HUES48 (cell line): ENCODE measurements at regions not wholly inside any gene's neighbourhood (a gene's known extent, or its start where the extent isn't known, plus 50 kb on each side); places are given as distances from the start of the nearest gene placed in this dataset.

ENCODE experiments used
- H3K27ac ChIP-seq: one replicate; pipeline ENCODE4 v1.7.0; 2013; ENCODE audit warnings: low read depth, low read length, inconsistent platforms
- H3K27me3 ChIP-seq: 2 replicates; pipeline ENCODE4 v1.6.1; 2013; ENCODE audit warnings: mild to moderate bottlenecking, low read length; ENCODE audit not compliant: control insufficient read depth, insufficient read depth
- H3K36me3 ChIP-seq: 2 replicates; pipeline ENCODE4 v1.6.1; 2013; ENCODE audit warnings: low read length; ENCODE audit not compliant: control insufficient read depth, insufficient read depth
- H3K4me1 ChIP-seq: 2 replicates; pipeline ENCODE4 v1.6.1; 2013; ENCODE audit warnings: mild to moderate bottlenecking, low read length; ENCODE audit not compliant: control insufficient read depth, insufficient read depth
- H3K4me3 ChIP-seq: 2 replicates; pipeline ENCODE4 v1.5.1; 2013; ENCODE audit warnings: mild to moderate bottlenecking, low read depth, low read length
- H3K9ac ChIP-seq: 2 replicates; pipeline ENCODE4 v1.6.1; 2013; ENCODE audit warnings: mild to moderate bottlenecking, low read depth, low read length, moderate library complexity
- H3K9me3 ChIP-seq: 2 replicates; pipeline ENCODE4 v1.6.1; 2013; ENCODE audit warnings: low read length; ENCODE audit not compliant: control insufficient read depth, insufficient read depth

DNA sequence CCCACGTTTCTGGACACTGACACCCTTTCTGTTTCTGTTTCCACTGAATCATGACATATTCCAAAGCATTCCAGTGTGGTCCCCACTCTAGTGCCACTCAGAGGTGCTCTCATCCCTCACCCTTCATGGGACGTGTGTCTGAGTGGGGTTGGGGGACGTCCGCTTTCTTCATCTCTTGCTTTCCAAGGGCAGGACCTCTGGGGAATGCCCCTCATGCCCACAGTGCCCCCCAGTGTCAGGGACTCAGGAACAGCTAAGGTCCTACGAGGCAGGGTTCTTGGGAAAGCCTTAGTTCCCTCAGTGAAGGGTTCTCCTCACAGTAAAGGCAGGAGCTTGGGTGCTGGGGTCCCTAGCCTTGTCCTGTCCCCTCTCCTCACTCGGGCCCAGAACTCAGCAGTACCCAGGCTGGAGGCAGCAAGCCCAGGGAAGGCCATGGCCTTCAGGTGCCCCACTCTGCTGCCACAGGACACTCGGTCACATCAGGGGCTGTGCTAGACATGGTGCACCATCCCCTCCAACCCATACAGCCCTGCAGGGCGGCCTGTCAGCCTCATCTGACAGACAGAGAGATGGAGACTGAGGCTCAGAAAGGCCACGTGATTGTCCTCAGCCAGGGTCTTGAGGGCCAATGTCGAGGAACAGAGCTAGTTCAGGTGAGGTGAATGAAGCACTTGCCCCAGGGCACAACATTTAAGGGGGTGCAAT lies 261.0 kb downstream of the TLE3 start:
- H3K9me3 ChIP-seq = no peaks in the 10 kb centered on the region
- no peaks in the 10 kb centered on the region for H3K36me3 ChIP-seq
- no peak overlapping the region for H3K4me3 ChIP-seq
- no peak overlapping the region for H3K9ac ChIP-seq
- no peak overlapping the region for H3K27ac ChIP-seq
- no peaks in the 10 kb centered on the region for H3K27me3 ChIP-seq
- H3K4me1 ChIP-seq = 0 out of 2 replicates have a peak, but pooled peaks cover 3% of the 10 kb centered on the region

DNA sequence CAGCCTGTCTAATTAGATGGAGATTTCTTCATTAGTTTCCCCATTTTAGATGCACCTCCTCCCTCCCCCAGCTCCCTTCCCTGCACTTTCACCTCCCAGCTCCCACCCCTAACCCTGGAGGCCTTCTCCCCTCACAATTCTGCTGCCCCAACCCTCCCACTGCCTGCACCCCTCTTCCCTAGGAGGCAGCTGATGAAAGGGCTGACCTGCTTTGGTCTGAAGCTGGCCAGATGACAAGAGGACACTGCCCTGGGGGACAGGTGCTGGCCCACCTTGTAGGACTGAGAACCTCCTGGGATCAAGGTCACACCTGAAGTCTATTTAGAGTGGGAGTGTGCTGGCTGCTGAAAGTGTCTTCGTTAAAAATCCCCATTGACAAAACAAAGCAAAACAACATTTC lies 259.4 kb downstream of the TLE3 start:
- Histone ChIP-seq H3K27ac (no peak overlapping the region), H3K9me3 (no peaks in the 10 kb centered on the region), H3K4me3 (no peak overlapping the region), H3K27me3 (no peaks in the 10 kb centered on the region), H3K4me1 (0 out of 2 replicates have a peak, but pooled peaks cover 3% of the 10 kb centered on the region), H3K36me3 (no peaks in the 10 kb centered on the region), H3K9ac (no peak overlapping the region)

DNA sequence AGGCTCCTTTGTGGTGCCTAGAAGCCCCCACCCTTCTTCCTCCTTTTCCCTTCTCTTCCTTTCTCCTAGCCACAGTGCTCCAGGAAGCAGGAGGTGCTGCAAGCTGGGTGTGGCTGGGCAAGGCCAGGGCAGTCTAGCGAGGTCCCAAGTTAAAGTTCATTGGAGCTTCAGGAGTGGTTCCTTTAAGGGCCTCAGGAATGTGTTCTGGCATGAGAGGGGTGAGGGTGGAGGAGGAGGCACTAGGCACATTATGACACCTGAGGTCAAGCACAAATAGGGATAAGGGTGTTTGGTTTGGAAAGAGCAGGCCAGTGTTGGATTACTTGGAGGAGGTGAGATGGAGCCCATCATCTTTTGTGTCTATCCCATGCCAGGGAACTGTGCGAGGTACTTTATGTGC lies 258.7 kb downstream of the TLE3 start:
- H3K4me1 ChIP-seq = 0 out of 2 replicates have a peak, but pooled peaks cover 3% of the 10 kb centered on the region
- no peaks in the 10 kb centered on the region for H3K9me3 ChIP-seq
- H3K9ac ChIP-seq = no peak overlapping the region
- no peaks in the 10 kb centered on the region for H3K36me3 ChIP-seq
- no peak overlapping the region for H3K27ac ChIP-seq
- H3K4me3 ChIP-seq = no peak overlapping the region
- H3K27me3 ChIP-seq = no peaks in the 10 kb centered on the region

GRCh38 chr15:69841113-69841828 lies 256.4 kb downstream of the TLE3 start:
- Histone ChIP-seq H3K9ac (no peak overlapping the region), H3K27me3 (no peaks in the 10 kb centered on the region), H3K9me3 (no peaks in the 10 kb centered on the region), H3K4me1 (no peaks in the 10 kb centered on the region), H3K36me3 (no peaks in the 10 kb centered on the region), H3K27ac (no peak overlapping the region), H3K4me3 (no peak overlapping the region)

GRCh38 chr15:69842851-69843250 lies 254.9 kb downstream of the TLE3 start:
- no peak overlapping the region for H3K4me3 ChIP-seq

GRCh38 chr15:69843276-69843899 lies 254.3 kb downstream of the TLE3 start:
- no peaks in the 10 kb centered on the region for H3K9me3 ChIP-seq
- no peak overlapping the region for H3K9ac ChIP-seq
- H3K4me3 ChIP-seq = no peak overlapping the region
- H3K27me3 ChIP-seq = no peaks in the 10 kb centered on the region
- H3K4me1 ChIP-seq = no peaks in the 10 kb centered on the region
- H3K36me3 ChIP-seq = no peaks in the 10 kb centered on the region
- no peak overlapping the region for H3K27ac ChIP-seq

More at GRCh38 chr15:69842851-69843250, 254.9 kb downstream of the TLE3 start:
- Histone ChIP-seq H3K36me3 (no peaks in the 10 kb centered on the region), H3K4me1 (no peaks in the 10 kb centered on the region), H3K27ac (no peak overlapping the region), H3K9me3 (no peaks in the 10 kb centered on the region), H3K27me3 (no peaks in the 10 kb centered on the region), H3K9ac (no peak overlapping the region)

DNA sequence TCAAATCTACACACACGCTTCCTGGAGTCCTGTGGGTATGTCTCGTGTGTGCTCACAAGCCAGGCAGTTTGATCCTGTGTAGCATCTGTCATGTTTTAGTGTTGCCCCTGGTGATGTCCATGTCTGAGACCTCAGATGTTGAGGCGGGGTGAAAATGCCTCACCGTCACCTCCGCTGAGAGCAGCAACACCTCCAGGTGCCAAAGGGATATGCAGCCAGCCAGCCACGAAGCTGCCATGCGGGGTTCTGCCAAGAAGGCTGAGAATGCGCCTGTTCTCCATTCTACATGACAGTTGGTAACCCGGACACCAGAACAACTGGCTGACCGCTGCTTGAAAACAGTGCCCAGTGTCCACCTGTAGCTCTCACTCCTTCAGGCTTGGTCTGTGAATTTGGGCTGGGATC lies 253.8 kb downstream of the TLE3 start:
- no peak overlapping the region for H3K4me3 ChIP-seq

GRCh38 chr15:69845159-69845558 lies 252.6 kb downstream of the TLE3 start:
- H3K27me3 ChIP-seq = no peaks in the 10 kb centered on the region
- no peak overlapping the region for H3K27ac ChIP-seq
- H3K4me1 ChIP-seq = no peaks in the 10 kb centered on the region
- H3K9me3 ChIP-seq = no peaks in the 10 kb centered on the region
- H3K9ac ChIP-seq = no peak overlapping the region
- H3K36me3 ChIP-seq = no peaks in the 10 kb centered on the region
- H3K4me3 ChIP-seq = no peak overlapping the region

More for the DNA sequence above, 253.8 kb downstream of the TLE3 start:
- H3K4me1 ChIP-seq = no peaks in the 10 kb centered on the region
- H3K9ac ChIP-seq = no peak overlapping the region
- no peaks in the 10 kb centered on the region for H3K9me3 ChIP-seq
- no peaks in the 10 kb centered on the region for H3K36me3 ChIP-seq
- H3K27ac ChIP-seq = no peak overlapping the region
- H3K27me3 ChIP-seq = no peaks in the 10 kb centered on the region

- H3K4me3 ChIP-seq = no peak overlapping the region
- H3K9ac ChIP-seq = no peak overlapping the region
- H3K36me3 ChIP-seq = no peaks in the 10 kb centered on the region
- H3K4me1 ChIP-seq = no peaks in the 10 kb centered on the region
- H3K9me3 ChIP-seq = no peaks in the 10 kb centered on the region
- no peak overlapping the region for H3K27ac ChIP-seq
- no peaks in the 10 kb centered on the region for H3K27me3 ChIP-seq
Measured at GRCh38 chr15:69847625-69848024, 250.1 kb downstream of the TLE3 start.

DNA sequence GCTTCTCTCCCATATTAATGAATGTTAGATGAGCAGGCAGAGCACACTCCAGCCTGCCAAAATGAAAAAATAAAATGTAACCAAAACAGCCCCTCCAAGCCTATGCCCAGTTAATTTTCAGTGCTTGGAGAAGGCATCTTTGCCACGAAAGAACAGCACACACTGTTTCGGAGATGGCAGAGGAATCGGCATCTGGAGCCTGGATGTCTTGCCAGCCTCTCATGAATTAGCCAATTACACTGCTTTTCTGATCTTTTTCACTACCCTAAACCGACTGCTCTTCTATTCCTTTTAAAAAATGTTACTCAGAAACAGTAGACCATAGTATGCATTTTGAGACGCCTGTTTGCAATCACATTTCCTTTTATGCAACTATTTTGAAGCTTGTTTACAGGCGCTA lies 249.6 kb downstream of the TLE3 start:
- no peak overlapping the region for H3K27ac ChIP-seq
- no peaks in the 10 kb centered on the region for H3K36me3 ChIP-seq
- H3K9me3 ChIP-seq = no peaks in the 10 kb centered on the region
- H3K27me3 ChIP-seq = no peaks in the 10 kb centered on the region
- H3K4me1 ChIP-seq = no peaks in the 10 kb centered on the region
- H3K4me3 ChIP-seq = no peak overlapping the region
- no peak overlapping the region for H3K9ac ChIP-seq
